Activated naive CD8-positive, alpha-beta T cell treated with anti-CD3 and anti-CD28 coated beads, Interleukin-2, amount 10 ng/mL, durations not matched to agents 7 days and 5 days (primary cell): ENCODE measurements at regions not wholly inside any gene's neighbourhood (a gene's known extent, or its start where the extent isn't known, plus 50 kb on each side); places are given as distances from the start of the nearest gene placed in this dataset.

Source experiments
- ATAC-seq: fragments of 150-1000 bp; cut with Tn5 transposase; one replicate; pipeline ENCODE4 v1.10.0; 2021; ENCODE audit warnings: low read depth, moderate library complexity
- POLR2A ChIA-PET: fragments of 350-600 bp; sonication (Branson Sonifier 250); formaldehyde crosslinking; loops from one replicate; lab custom pipeline; 2021; ENCODE audit warnings: antibody characterized with exemption; lab: Charles Lee
- DNase-seq: peaks from one replicate; pipeline ENCODE4 v3.0.0; 2021
- H3K27ac Mint-ChIP-seq: one replicate; pipeline ENCODE4 v1.8.0; 2022; ENCODE audit warnings: mild to moderate bottlenecking, mixed read lengths
- H3K27me3 Mint-ChIP-seq: one replicate; pipeline ENCODE4 v1.8.0; 2022; ENCODE audit warnings: mild to moderate bottlenecking, moderate library complexity, mixed read lengths
- H3K36me3 Mint-ChIP-seq: one replicate; pipeline ENCODE4 v1.8.0; 2021; ENCODE audit warnings: mild to moderate bottlenecking, mixed read lengths
- H3K4me1 Mint-ChIP-seq: one replicate; pipeline ENCODE4 v1.8.0; 2021; ENCODE audit warnings: mixed read lengths
- H3K4me3 Mint-ChIP-seq: one replicate; pipeline ENCODE4 v1.8.0; 2022; ENCODE audit warnings: mild to moderate bottlenecking, moderate library complexity, mixed read lengths
- H3K9me3 Mint-ChIP-seq: one replicate; pipeline ENCODE4 v1.8.0; 2021; ENCODE audit warnings: mixed read lengths

DNA sequence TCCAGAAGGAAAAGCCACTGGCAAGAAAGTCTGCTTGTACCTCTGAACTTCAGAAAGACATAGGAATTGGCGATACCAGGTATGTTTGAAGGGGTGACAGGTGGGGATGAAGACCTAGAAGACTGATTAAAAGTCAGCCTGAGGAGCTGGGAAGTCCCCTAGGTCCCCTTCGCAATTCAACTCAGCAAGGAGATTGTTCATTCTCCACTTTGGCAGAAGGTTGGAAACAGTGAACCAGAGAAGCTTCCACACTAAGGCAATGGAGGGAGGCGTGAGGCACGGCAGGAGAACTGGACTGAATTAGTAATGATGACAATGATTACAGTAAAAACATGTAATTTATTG lies 240.3 kb upstream of the TMPO start:
- Mint-ChIP-seq H3K4me1 (no peaks in the 10 kb centered on the region), H3K27me3 (peaks cover 2% of the 10 kb centered on the region)
- no peak for ATAC-seq

DNA sequence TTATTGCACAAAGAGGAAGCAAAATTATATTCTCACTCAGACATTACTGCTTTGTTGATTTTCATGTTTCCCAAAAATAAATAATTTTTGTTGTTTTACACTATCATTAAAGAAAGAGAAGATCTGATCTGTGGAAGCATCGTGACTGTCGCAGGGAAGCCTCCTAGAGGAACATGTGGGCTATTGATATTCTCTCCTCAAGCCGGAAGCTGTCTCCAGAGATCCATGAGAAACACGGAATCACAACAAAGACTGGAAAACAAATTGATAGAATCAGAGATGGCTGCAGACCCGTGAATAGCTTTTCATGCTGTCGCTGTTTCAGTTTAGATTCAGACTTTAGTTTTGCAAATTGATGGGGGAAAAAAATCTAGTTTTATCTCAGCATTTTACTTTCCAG lies 235.2 kb upstream of the TMPO start:
- Mint-ChIP-seq H3K27ac (no peak overlapping the region), H3K27me3 (peaks cover 1% of the 10 kb centered on the region), H3K36me3 (no peaks in the 10 kb centered on the region), H3K4me1 (no peaks in the 10 kb centered on the region), H3K9me3 (no peaks in the 10 kb centered on the region), H3K4me3 (no peak overlapping the region)
- ATAC-seq: no peak
- no peak for DNase-seq
- POLR2A ChIA-PET: no interaction called here

More for the DNA sequence above, 240.3 kb upstream of the TMPO start:
- no peak overlapping the region for H3K4me3 Mint-ChIP-seq
- no peak for DNase-seq
- no peaks in the 10 kb centered on the region for H3K36me3 Mint-ChIP-seq
- H3K27ac Mint-ChIP-seq: no peak overlapping the region
- no peaks in the 10 kb centered on the region for H3K9me3 Mint-ChIP-seq
- POLR2A ChIA-PET: no interaction called here

DNA sequence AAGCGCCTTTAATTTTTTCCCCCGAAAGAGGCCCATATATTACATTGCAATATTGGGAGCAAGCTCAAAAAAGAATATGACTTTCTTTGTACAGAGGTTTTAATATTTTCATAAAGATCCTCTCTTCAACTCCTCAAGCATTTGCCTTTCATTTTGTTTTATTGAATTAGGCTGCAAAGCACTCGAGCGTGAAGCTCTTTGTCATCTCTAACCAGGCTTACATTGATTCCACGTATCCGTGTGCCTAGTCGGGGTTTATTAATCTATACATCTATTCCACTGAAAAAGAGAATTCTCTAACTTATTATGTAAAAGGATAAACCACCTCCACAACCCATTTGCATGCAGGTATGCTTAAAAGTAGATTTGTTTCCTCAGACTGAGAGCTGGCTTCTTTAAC lies 234.8 kb upstream of the TMPO start:
- Mint-ChIP-seq H3K27ac (no peak overlapping the region), H3K4me3 (no peak overlapping the region), H3K36me3 (no peaks in the 10 kb centered on the region), H3K27me3 (peaks cover 2% of the 10 kb centered on the region), H3K9me3 (no peaks in the 10 kb centered on the region), H3K4me1 (no peaks in the 10 kb centered on the region)
- POLR2A ChIA-PET: no interaction called here
- DNase-seq (no peak), ATAC-seq (no peak)

DNA sequence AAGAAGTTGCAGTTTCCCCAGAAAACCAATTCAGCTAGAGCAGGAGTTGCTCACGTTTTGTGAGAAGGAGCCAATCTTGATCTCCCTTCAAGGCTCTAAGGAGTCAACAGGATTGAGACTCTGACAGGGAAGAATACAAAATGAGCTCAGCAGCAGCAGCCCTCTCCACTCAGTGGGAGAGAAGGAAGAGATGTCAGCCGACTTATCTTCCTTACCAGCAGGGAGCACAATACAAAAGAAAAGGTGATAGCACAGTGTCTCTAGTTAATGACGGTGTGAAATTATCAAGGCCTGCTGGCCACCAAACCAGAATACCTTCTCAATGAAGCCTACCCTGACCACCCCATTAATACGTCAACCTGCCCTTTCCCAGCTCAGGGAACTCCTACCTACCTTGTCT lies 223.6 kb upstream of the TMPO start:
- no peak overlapping the region for H3K4me3 Mint-ChIP-seq
- H3K9me3 Mint-ChIP-seq: no peaks in the 10 kb centered on the region
- H3K36me3 Mint-ChIP-seq: no peaks in the 10 kb centered on the region
- no peaks in the 10 kb centered on the region for H3K4me1 Mint-ChIP-seq
- POLR2A ChIA-PET: no interaction called here
- ATAC-seq (no peak), DNase-seq (no peak)
- peaks cover 17% of the 10 kb centered on the region for H3K27me3 Mint-ChIP-seq
- no peak overlapping the region for H3K27ac Mint-ChIP-seq

DNA sequence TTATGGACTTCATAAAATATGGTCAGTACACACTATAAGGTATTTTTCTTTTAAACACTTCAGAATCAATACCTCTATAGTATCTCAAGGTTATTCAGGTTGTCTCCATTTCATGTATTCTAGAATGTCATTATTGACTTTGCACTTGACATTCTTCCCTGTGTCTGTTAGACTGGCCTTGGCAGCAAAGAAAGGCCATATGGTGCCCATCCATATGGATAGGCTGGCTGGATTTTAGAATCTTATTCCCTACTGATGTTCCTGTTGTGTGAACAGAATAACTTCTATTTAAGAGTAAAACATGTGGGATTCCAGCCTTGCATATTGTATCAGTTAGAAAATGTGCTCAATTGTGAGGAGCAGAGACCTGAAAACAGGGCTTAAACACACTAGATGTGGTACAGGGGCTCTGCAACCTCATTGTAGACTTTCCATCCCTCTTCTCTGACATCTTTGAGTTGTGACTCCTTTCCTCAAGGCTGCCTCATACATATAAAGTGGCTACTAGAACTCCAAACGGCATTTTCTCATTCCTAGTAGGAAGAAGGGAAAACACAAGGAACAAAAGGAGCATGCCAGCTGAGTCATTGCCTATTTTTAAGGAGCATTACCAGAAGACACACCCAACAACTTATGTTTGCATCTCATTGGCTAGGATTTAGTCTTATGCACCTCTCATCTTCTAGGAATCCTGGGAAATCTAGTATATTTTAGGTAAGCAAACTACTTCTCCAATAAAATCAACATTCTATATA lies 221.2 kb upstream of the TMPO start:
- H3K27me3 Mint-ChIP-seq: peaks cover 9% of the 10 kb centered on the region

DNA sequence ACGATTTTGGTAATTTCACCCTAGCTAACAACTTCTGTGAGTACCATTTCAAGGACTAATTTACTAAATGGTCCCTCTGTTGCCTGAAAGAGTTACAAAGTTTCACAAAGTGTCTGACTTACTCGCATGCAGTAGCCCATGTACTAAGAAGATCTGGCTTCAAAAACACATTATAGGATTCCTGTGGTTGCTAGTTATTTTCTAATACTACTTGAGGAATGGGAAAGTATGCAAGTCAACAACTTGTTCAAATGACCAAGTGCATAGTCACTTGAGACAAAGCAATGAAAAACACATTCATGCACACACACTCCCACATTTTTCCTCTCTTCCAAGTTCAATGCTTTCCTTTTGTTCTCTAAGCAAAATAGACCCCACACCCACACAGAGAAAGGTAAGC lies 219.7 kb upstream of the TMPO start:
- POLR2A ChIA-PET: no interaction called here
- no peaks in the 10 kb centered on the region for H3K4me1 Mint-ChIP-seq
- H3K27ac Mint-ChIP-seq: no peak overlapping the region
- DNase-seq (no peak), ATAC-seq (no peak)
- peaks cover 9% of the 10 kb centered on the region for H3K27me3 Mint-ChIP-seq
- no peak overlapping the region for H3K4me3 Mint-ChIP-seq
- H3K9me3 Mint-ChIP-seq: no peaks in the 10 kb centered on the region
- no peaks in the 10 kb centered on the region for H3K36me3 Mint-ChIP-seq

More for the DNA sequence above, 221.2 kb upstream of the TMPO start:
- no peaks in the 10 kb centered on the region for H3K9me3 Mint-ChIP-seq
- no peaks in the 10 kb centered on the region for H3K36me3 Mint-ChIP-seq
- H3K4me3 Mint-ChIP-seq: no peak overlapping the region
- ATAC-seq (no peak), DNase-seq (no peak)
- POLR2A ChIA-PET: no interaction called here
- H3K4me1 Mint-ChIP-seq: no peaks in the 10 kb centered on the region
- H3K27ac Mint-ChIP-seq: no peak overlapping the region

DNA sequence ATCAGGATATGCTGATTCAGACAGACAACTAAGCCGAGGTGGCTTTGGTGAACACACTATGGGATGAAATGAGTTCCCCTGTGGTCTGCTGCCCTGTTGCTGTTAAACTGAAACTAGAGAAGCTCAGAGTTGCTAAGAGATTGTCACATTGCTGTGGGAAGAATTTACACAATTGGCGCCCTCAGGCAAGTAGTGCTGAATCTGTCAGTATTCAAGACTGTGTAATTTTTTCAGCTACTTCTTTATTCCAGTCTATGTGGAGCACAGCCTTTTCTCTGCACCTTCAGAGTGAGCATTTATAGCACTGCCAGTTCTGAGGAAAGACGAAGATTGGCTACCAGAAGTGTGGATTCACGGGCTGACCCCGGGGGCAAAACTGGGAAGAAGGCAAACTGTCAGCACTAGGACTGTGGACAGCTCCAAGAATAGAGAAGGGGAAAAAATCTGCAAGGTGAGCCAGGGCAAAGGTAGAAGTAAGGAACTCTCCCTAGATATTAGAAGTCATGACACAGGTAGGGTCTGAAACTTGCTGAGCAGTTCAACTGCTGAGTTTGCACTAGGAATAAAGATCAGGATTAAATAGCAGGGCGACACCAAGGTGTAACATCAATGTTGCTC lies 218.8 kb upstream of the TMPO start:
- Mint-ChIP-seq H3K4me3 (no peak overlapping the region), H3K27me3 (peaks cover 5% of the 10 kb centered on the region), H3K27ac (no peak overlapping the region), H3K4me1 (no peaks in the 10 kb centered on the region), H3K36me3 (no peaks in the 10 kb centered on the region), H3K9me3 (no peaks in the 10 kb centered on the region)
- POLR2A ChIA-PET: no interaction called here
- ATAC-seq (no peak), DNase-seq (no peak)

DNA sequence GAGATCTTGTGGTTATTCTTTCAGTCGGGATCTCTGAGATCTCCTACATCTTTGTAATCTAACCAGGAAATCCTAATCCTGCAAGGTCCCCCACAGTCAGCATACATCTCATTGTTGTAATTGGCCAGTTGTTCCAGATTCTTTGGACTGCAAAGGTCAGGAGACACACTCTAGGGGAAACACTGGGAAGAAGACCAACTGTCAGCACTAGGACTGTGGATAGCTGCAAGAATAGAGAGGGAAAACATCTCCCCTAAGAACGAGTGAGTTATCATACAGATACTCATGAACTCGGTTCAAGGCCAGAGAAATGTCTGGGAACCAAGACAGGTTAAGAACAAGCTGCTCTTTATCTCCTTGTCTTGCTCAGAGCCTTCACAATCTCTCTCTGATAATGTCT lies 217.9 kb upstream of the TMPO start:
- no peak for DNase-seq
- Mint-ChIP-seq H3K36me3 (no peaks in the 10 kb centered on the region), H3K4me3 (no peak overlapping the region), H3K9me3 (no peaks in the 10 kb centered on the region), H3K27me3 (peaks cover 2% of the 10 kb centered on the region), H3K4me1 (no peaks in the 10 kb centered on the region), H3K27ac (no peak overlapping the region)
- no peak for ATAC-seq
- POLR2A ChIA-PET: no interaction called here

DNA sequence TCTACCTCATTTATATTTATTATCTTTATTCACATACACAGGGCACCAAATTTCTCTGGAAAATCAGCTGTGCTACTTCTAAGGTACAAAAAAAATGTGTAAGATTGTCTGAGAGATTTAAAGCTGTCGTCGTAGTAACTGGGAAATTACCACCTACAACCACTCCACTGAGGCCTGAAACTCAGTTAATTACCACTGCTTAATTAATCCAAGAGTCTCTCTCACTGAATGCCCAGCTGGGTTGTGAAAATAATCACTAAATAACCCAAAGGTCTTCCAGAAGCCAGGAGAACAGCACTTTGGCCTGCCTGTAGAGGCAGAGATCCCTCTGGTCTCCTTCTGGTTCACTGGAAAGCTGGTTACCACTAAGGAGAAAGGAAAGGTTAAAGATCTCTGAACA lies 207.2 kb upstream of the TMPO start:
- Mint-ChIP-seq H3K4me1 (no peaks in the 10 kb centered on the region), H3K36me3 (no peaks in the 10 kb centered on the region), H3K4me3 (no peak overlapping the region), H3K9me3 (no peaks in the 10 kb centered on the region), H3K27me3 (peaks cover 6% of the 10 kb centered on the region), H3K27ac (no peak overlapping the region)
- POLR2A ChIA-PET: no interaction called here
- DNase-seq (no peak), ATAC-seq (no peak)

DNA sequence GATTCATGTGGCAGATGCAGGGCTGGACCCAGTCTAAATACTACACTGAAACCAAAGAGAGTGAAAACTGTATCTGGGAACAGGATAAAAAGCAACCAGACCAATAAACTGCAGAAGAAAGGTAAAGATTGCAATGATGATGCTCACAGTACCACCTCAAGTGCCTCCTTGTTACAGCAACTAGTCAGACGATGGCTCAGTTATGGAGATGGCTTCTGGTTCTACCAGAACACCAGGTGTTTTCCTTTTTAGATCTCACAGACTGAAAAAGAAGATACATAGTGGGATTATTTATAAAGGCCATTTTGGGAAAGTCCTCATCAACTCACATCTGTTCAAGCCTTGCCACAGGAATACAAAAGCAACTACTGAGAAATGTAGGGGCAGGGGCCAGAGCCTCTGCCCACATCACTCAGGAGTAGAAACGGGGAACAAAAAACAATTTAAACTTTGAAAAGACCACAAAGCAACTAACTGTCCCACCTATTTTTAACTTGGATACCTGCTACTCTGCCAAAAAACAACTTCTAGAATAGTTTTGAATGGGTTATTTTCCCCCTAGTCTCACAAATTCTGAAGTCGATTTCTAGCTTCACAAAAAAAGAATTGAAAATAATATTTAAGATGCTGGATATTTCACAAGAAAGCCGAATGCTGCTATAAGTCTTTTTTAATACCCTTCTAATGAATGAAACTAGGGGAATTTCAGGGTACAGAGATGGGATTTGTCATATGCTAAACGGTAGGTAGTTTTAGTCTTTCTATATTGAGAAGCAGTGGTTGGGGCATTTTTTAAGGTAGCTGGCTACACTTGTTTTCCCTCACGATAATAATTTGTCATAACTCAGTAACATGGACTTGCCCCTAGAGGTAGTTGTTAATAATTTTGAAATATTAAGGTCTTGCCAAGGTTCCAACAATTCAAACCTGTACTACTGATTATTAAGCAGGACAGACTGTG lies 197.2 kb upstream of the TMPO start:
- Mint-ChIP-seq H3K27me3 (peaks cover 12% of the 10 kb centered on the region), H3K27ac (no peak overlapping the region), H3K4me3 (no peak overlapping the region), H3K4me1 (no peaks in the 10 kb centered on the region), H3K36me3 (no peaks in the 10 kb centered on the region), H3K9me3 (no peaks in the 10 kb centered on the region)
- POLR2A ChIA-PET: no interaction called here
- DNase-seq (no peak), ATAC-seq (no peak)

DNA sequence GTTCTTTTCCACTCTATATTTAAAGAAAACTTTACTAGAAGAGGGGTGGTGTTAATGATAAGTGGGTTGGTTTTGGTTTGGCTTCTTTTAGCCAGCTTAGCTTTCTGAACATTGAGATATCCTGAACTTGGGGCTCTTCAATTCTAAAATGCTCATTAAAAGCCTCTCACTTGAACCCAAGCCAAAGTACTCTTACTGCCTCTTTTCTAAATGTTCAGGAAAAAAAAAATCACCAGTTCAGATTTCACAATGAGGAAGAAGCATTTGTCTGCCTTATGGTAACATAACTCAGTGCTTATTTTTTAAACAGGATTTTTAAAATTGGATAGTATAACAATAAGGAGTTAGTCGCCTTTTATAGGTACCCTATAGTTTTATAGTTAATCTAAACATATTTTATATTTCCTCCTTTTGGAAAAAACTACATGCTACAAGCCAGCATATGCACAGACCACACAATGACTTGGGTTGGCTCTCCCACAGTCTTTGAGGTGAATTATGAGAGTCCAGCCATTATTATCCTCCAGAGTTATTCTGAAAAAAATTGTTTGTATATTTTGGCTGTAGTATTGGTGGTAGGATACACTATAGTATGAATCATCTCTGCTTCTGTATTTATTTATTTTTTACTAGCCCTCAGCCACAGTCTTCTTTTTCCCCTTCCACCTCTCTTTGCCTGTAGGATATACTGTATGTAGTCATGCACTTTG lies 195.5 kb upstream of the TMPO start:
- Mint-ChIP-seq H3K4me1 (no peaks in the 10 kb centered on the region), H3K27me3 (peaks cover 9% of the 10 kb centered on the region), H3K9me3 (no peaks in the 10 kb centered on the region), H3K36me3 (no peaks in the 10 kb centered on the region), H3K4me3 (no peak overlapping the region), H3K27ac (no peak overlapping the region)
- POLR2A ChIA-PET: no interaction called here
- DNase-seq: no peak
- no peak for ATAC-seq

DNA sequence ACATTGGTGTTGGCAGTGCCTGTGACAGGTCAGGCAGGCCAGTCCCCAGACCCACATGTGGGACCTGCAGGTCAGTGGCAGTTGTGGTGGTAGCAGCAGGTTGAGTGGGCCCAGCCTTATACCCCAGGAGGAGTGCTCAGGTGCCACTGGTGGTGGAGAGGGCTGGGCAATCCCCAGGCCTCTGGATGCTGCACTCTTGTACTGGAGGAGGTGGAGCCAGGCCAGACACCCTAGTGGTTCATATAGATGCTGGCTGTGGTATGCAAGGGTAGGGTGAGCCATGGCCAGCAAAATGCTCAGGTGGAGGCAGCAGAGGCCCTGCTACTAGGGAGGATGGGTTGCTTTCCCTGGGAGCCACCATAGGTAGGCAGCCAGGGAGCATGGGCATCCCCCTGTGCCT lies 190.4 kb upstream of the TMPO start:
- POLR2A ChIA-PET: no interaction called here

DNA sequence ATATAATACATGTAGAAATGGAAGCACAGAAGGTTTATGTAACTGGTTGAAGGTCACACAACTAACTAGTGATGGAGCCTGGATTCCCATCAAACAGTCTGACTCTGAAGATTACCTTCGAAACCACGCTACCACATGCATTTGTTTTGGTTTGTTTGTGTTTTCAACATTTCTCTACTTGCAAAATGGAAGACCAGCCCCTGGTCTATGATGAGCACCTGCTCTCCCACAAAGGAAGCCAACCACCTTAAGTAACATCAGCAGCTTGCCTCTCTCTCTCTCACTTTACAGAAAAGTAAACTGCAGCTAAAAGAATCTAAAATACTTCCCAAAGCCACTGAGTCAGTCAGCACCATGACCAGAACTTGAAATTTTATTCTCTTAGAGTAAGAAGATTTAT lies 186.9 kb upstream of the TMPO start:
- Mint-ChIP-seq H3K36me3 (no peaks in the 10 kb centered on the region), H3K4me3 (no peak overlapping the region), H3K9me3 (no peaks in the 10 kb centered on the region), H3K4me1 (no peaks in the 10 kb centered on the region), H3K27me3 (no peaks in the 10 kb centered on the region), H3K27ac (no peak overlapping the region)
- ATAC-seq (no peak), DNase-seq (no peak)
- POLR2A ChIA-PET: no interaction called here

More for the DNA sequence above, 190.4 kb upstream of the TMPO start:
- Mint-ChIP-seq H3K27me3 (peaks cover 7% of the 10 kb centered on the region), H3K4me1 (no peaks in the 10 kb centered on the region), H3K9me3 (no peaks in the 10 kb centered on the region), H3K36me3 (no peaks in the 10 kb centered on the region), H3K27ac (no peak overlapping the region), H3K4me3 (no peak overlapping the region)
- no peak for ATAC-seq
- DNase-seq: no peak
